ENCODE measurements at regions not wholly inside any gene's neighbourhood (a gene's known extent, or its start where the extent isn't known, plus 50 kb on each side); places are given as distances from the start of the nearest gene placed in this dataset.

DNA sequence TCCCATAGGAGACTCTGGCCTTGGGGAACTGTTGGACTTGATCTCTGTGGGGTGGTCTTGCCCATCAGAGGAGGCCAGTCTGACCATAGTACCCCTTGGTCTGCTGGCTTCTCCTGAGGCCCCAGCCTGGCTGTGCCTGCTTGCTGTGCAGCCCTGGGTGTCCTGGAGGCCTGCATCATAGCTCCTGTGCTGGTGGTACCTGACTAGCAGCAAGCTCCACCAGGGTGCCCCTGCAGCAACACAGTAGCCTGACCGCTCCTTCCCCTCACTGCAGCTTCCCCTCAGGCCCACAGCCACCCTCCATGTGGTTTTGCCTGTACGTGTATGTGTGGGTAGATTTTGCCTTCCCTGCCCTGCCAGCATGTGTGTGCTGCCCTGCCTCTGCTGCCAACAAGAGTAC is 85.6 kb upstream of the TTC14 start:
- ChIA-PET CTCF (no interaction called here), POLR2A (no interaction called here)

DNA sequence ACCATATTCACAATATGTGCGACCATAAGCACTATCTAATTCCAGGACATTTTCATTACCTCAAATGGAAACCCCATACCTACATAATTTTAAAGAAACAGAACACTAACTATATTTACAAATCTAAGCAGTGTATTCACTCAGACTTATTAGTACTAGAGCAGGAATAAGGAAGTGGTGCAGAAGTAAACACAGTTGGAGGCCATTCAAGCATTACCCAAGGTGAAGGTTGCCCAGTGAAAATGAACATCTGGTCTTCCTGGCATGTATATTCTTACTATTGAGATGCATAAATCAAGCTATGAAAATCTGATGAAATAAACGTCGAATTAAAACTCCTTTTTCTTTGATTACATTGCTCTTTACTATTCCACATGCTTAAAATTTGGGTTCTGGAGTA is 78.9 kb upstream of the TTC14 start:
- ChIA-PET CTCF (no interaction called here), POLR2A (no interaction called here)

DNA sequence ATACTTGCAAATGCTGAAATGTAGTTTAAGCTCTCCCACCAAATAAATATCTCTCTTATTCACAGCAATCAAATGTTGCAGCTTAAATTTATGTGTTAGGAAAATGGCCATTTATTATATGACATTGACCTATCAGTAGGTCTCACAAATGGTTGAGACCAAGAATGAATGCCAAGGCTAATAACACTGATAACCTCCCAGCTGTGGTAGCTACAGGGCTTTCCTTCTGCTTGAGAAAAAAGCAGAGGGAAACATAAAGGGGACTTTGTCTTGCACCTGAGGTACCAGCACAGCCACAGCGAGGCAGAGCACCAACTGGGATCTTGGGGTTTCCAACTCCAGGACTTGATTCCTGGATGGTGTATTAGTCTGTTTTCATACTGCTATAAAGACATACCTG is 73.1 kb upstream of the TTC14 start:
- CTCF ChIA-PET = no interaction called here
- POLR2A ChIA-PET = no interaction called here

DNA sequence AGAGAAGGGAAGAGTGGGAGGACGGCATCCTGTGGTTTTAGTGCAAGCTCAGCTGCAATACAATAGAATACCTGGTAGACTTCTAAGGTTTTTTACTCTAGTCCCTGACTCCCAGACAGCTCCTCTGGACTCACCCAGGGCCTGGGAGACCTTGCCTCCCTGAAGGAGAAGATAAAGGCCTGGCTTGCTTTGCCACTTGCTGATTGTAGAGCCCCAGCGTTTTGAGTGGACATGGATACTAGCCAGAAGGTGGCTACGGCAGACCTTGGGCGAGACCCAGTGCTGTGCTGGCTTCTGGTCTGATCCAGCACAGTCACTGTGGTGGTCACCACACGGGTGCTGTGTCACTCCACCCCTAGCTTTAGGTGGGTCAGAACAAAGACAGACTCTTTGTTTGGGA is 72.2 kb upstream of the TTC14 start:
- POLR2A ChIA-PET = no interaction called here

DNA sequence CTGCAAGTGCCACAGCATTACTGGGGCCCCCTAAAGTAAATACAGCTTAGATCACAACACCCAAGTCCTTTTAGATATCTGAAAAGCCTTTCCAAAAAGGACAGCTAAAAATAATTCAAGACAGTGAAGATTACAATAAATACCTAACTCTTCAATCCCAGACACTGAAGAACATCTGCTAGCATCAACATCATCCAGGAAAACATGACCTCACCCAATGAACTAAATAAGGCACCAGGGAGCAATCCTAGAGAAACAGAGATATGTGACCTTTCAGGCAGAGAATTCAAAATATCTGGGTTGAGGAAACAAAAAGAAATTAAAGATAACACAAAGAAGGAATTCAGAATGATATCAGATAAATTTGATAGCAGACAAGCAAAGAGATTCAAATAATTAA is 71.7 kb upstream of the TTC14 start:
- POLR2A ChIA-PET = no interaction called here
- CTCF ChIA-PET = no interaction called here

More for the DNA sequence above, 72.2 kb upstream of the TTC14 start:
- CTCF ChIA-PET = no interaction called here

DNA sequence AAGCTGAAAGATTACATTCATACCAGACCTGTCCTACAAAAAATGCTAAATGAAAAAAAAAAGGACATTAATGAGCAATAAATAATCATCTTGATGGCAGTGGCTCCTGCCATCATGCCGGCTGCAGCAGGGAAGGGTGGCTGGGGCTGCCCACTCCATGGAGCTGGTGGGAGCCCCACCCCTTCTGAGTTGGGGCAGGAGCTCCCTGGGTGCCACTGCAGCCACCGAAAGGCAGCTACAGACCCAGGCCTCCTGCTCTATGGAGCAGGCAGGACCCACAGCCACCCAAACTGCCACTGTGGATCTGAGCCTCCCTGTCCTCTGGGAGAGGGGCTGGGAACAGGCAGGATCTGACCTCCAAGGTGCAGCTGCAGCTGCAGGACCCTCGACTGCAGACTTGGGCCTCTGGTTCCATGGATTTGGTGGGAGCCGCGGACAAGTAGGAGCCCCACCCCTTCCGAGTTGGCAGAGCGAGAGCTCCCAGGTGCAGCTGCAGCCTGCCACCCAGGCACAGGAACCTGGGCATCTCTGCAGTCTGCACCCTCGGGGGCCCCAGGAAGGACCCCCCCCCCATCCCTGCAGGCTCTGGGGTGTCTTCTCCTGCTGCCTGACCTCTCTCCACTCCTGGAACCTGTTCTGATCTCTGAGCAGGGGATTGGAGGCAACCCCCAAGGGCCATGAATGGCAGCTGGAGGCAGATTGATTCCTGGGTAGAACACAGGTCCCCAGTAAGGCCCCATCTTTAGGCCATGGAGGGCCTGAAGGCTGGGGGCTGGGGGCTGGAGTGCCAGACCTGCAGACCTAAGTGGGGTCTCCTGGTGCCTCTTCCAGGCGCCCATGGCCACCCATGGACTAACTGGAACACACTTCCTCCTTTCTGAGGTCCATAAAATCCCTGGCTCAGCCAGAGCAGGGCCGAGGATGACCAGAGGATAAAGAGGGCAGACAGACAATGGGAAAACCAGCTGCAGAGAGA is 70.4 kb upstream of the TTC14 start:
- ChIA-PET POLR2A (interaction anchor here (0.6 kb wide), 1 partner anchor 343 kb away, joined by 5 read pairs; no protein-coding TSS in a partner anchor), CTCF (no interaction called here)

DNA sequence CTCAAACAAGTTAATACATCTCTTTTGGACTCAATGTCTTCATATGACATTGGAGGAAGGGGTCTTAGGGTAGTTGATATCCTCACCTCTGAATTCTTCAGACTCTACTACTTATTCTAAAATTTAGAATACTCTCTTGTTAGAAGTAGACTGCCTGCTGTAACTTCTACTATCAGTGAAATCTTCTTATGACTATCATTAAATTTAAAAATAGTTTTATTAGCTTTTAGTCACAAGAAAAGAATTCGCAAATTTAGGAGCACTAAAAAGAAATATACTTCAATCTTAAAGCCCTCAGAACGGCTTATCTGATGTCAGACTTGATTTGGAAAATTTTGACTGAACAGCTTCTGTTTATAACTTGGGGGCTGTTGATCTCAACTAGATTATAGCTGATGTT is 67.1 kb upstream of the TTC14 start:
- POLR2A ChIA-PET = no interaction called here
- CTCF ChIA-PET = no interaction called here

DNA sequence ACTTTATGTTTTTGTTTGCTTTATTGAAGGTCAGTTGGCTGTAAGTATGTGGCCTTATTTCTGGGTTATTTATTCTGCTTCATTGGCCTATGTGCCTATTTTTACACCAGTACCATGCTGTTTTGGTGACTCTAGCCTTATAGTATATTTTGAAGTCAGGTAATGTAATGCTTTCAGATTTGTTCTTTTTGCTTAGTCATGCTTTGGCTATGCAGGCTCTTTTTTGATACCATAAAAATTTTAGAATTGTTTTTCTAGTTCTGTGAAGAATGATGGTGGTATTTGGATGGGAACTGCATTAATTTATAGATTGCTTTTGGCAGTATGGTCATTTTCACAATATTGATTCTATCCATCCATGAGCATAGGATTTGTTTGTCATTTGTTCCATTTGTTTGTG is 63.5 kb upstream of the TTC14 start:
- ChIA-PET POLR2A (no interaction called here), CTCF (no interaction called here)

DNA sequence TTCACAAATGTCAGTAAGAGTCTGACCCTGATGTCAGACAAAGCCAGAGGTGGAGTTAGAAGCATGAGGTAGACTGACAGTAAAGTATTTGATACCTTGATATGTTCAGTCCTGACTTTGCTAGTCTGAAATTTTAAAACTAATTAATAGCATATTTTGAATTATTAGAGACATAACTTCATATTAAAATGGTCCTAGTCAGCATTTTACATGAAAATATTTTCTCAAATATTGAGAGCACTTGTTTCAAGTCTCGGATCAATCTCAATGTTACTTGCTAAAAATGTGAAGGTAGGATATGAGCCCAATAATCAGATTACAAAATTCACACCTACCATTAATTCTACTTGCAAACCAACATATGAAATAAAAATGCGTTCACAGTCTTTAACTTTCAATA is 58.1 kb upstream of the TTC14 start:
- ChIA-PET POLR2A (no interaction called here), CTCF (no interaction called here)

DNA sequence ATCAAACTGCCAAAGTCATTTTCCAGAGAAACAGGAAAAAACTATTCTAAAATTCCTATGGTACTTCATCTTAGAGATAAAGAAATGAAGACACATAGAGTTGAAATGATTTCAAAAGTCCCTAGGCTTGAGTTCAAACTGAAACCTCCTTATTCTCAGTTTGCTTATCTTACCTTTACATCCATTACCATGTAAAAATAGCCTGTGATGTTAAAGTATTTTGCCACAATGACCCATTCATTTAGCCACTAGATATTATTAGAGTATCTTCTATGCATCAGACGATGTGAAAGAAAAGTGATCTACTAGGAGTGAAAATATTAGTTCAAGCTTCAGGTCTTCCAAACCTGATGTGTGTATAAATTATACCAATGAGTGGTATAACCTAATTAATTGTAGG is 55.1 kb upstream of the TTC14 start:
- ChIA-PET CTCF (no interaction called here), POLR2A (no interaction called here)

DNA sequence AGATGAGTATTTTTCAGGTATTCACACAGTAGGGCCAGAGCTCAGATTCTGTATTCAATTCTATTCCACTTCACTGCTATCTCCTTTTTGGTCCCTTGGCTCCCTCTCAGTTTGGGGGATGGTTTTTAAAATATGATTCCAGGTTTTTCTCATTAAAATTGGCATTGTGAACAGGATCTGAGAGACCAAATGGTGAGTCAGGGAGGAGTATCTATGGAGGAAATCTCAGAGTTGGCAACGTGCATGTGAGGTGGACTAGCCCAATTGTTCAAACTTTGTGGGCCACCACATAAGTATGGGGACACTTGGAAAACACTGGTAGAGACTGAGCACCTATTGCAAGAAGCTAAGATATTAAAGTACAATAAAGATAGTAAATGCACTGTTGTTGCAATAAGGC is 53.9 kb upstream of the TTC14 start:
- POLR2A ChIA-PET = no interaction called here
- CTCF ChIA-PET = no interaction called here
